Right lobe of liver (tissue), 4 donors: ENCODE measurements at regions not wholly inside any gene's neighbourhood (a gene's known extent, or its start where the extent isn't known, plus 50 kb on each side); places are given as distances from the start of the nearest gene placed in this dataset.

ENCODE experiments used
- POLR2A ChIP-seq: fragments of 450-650 bp; IDR thresholded peaks from one replicate; pipeline ENCODE4 v1.6.1; 2017; ENCODE audit warnings: antibody characterized with exemption, mild to moderate bottlenecking
- TF ChIP-seq, protein P1 (sequence below), 4 donors: fragments of 200-600 bp in 3 of 4; fragments of 450-650 bp in 1 of 4; IDR thresholded peaks; one replicate each; pipeline versions ENCODE4 v1.5.1 to v1.8.0; 2016 to 2022; ENCODE audit warnings: antibody characterized with exemption in 4 of 4, mild to moderate bottlenecking in 2 of 4
- donor health status: DM: no; HTN: no; CAD: no.
- donor health status: DM: no; HTN: no; CAD: no.
- donor health status: DM: no; HTN: yes; CAD: no.

DNA sequence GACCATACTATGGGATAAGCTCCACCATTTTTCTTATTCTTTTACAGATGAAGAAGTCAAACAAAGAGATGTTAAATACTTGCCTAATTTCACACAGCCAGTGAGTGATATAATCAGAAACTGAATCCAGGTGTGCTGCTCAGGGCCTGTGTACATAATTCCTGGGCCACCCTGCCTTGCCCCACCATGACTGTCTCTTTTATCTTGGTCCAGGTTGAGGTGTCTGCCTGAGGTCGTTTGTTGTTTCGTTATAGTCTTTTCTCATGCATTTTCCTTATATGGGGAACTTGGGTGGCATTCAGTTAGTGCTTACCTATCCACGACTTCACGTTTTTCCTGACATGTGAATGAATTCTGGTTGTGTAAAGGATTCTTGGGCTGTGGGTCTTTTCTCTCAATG lies 277.6 kb downstream of the COL12A1 start:
- TF ChIP-seq, protein P1, sequence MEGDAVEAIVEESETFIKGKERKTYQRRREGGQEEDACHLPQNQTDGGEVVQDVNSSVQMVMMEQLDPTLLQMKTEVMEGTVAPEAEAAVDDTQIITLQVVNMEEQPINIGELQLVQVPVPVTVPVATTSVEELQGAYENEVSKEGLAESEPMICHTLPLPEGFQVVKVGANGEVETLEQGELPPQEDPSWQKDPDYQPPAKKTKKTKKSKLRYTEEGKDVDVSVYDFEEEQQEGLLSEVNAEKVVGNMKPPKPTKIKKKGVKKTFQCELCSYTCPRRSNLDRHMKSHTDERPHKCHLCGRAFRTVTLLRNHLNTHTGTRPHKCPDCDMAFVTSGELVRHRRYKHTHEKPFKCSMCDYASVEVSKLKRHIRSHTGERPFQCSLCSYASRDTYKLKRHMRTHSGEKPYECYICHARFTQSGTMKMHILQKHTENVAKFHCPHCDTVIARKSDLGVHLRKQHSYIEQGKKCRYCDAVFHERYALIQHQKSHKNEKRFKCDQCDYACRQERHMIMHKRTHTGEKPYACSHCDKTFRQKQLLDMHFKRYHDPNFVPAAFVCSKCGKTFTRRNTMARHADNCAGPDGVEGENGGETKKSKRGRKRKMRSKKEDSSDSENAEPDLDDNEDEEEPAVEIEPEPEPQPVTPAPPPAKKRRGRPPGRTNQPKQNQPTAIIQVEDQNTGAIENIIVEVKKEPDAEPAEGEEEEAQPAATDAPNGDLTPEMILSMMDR (IDR thresholded peaks at IDR 0.05): no peak
- TF ChIP-seq POLR2A: no peak
